RWPE1 (cell line): ENCODE measurements at regions not wholly inside any gene's neighbourhood (a gene's known extent, or its start where the extent isn't known, plus 50 kb on each side); places are given as distances from the start of the nearest gene placed in this dataset.

Source experiments
- CTCF ChIA-PET: fragments of 350-600 bp; sonication (Branson Sonifier 250); formaldehyde crosslinking; extraction: SDS; loops from one replicate; lab custom pipeline; 2021; lab: Yijun Ruan, JAX
- POLR2A ChIA-PET: fragments of 400-600 bp; formaldehyde crosslinking; extraction: SDS; loops from one replicate; lab custom pipeline; 2020; ENCODE audit warnings: antibody characterized with exemption; ENCODE audit not compliant: low non-redundant PET; lab: Yijun Ruan, JAX
- DNase-seq: peaks from one replicate; pipeline ENCODE4 v3.0.0; 2012; ENCODE audit warnings: low spot score
- H3K27ac ChIP-seq: fragments of 450-650 bp; 2 replicates; pipeline ENCODE4 v1.5.1; 2017
- TF ChIP-seq, protein P1 (sequence below): fragments of 450-650 bp; conservative IDR thresholded peaks from 2 replicates; pipeline ENCODE4 v1.5.1; 2017; ENCODE audit warnings: low read depth, mild to moderate bottlenecking

DNA sequence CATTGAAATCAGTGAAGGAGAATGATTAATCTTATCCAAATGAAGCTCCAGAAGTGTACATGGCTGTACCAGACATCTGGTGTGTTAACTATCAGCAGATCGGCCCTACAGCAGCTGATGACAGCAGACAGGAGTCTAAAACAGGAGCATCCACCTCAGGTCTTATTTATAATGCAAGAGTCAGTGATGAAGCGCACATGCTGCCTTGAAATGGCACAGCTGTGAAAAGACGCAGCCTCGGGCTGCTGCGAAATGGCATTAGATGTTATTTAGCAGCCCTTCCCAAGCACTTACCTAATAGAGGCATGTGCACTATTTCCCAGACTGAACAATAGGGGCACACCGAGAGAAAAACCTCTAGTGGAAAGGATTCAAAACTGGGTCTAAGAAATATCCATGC lies 472.3 kb upstream of the CBLB start:
- CTCF ChIA-PET = no interaction called here
- H3K27ac ChIP-seq = no peak overlapping the region
- DNase-seq = no peak
- TF ChIP-seq, protein P1, sequence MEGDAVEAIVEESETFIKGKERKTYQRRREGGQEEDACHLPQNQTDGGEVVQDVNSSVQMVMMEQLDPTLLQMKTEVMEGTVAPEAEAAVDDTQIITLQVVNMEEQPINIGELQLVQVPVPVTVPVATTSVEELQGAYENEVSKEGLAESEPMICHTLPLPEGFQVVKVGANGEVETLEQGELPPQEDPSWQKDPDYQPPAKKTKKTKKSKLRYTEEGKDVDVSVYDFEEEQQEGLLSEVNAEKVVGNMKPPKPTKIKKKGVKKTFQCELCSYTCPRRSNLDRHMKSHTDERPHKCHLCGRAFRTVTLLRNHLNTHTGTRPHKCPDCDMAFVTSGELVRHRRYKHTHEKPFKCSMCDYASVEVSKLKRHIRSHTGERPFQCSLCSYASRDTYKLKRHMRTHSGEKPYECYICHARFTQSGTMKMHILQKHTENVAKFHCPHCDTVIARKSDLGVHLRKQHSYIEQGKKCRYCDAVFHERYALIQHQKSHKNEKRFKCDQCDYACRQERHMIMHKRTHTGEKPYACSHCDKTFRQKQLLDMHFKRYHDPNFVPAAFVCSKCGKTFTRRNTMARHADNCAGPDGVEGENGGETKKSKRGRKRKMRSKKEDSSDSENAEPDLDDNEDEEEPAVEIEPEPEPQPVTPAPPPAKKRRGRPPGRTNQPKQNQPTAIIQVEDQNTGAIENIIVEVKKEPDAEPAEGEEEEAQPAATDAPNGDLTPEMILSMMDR = no peak
- POLR2A ChIA-PET = no interaction called here

- CTCF ChIA-PET = no interaction called here
- DNase-seq = no peak
- POLR2A ChIA-PET = no interaction called here
- TF ChIP-seq, protein P1 = no peak
- no peak overlapping the region for H3K27ac ChIP-seq
Observed at GRCh38 chr3:106341586-106342162, 472.9 kb upstream of the CBLB start.

- ChIA-PET POLR2A (no interaction called here), CTCF (no interaction called here)
- H3K27ac ChIP-seq = no peak overlapping the region
- DNase-seq = no peak
- TF ChIP-seq, protein P1 = no peak
Observed at GRCh38 chr3:106342386-106342785, 473.6 kb upstream of the CBLB start.

DNA sequence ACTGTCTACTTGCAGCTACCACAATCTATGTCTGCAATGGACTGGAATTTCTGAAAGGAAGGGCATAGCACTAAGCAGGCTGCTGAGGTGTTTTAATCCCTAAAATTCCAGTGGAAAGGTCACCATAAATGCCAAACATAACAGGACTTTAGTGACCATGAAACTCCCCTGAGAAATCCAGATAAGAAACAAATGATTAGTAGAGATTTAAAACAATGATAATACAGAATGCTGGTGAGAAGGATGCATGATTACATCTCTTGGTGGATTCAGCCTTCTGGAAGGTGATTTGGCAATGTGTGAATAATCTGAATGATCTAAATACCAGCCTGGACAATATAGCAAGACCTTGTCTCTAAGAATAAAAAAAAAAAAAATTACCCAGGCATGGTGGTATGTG lies 475.0 kb upstream of the CBLB start:
- TF ChIP-seq, protein P1 = no peak
- ChIA-PET POLR2A (no interaction called here), CTCF (no interaction called here)
- no peak for DNase-seq
- H3K27ac ChIP-seq = no peak overlapping the region

DNA sequence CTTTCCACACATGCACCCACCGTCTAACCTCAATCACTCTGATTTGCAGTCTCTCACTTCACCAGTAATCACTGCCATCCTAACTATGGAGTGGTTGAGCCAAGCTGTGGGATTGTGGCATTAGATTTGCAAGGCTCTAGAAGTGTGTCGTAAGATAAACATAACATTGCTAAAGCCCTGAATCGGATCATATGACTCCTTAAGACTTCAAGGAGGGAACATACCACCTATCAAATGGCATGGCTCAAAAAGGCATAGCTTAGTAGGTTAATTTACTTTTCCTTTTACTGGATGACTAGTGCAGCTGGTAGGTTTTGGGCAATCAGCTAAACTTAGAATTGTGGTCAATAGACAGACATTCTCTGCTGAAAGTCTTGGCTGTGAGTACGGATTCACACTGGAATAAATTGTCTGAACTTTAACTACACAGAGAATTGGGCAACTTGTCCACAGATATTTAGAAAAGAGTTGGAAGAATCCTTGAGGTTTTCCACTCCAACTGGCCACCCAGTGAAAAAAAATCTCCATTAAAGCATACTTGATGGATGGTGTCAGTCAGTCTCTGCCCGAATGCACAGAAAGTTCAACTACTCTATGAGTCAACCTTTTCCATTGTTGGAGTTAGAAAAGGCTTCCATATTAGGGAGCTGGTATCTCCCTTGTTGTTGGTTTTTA lies 476.7 kb upstream of the CBLB start:
- no peak overlapping the region for H3K27ac ChIP-seq
- TF ChIP-seq, protein P1 = no peak
- DNase-seq = peak; percentile 30
- ChIA-PET POLR2A (no interaction called here), CTCF (interaction anchor here (0.7 kb wide), 2 partner anchors 18 to 786 kb away, joined by 3 read pairs; no protein-coding TSS in a partner anchor)

GRCh38 chr3:106347350-106347749 lies 478.5 kb upstream of the CBLB start:
- TF ChIP-seq, protein P1 = no peak
- DNase-seq = no peak
- H3K27ac ChIP-seq = no peak overlapping the region
- POLR2A ChIA-PET = no interaction called here
- CTCF ChIA-PET = interaction anchor here (0.7 kb wide), 1 partner anchor 1428 kb away, joined by 3 read pairs; no protein-coding TSS in a partner anchor
